MM.1S (cell line): ENCODE measurements at regions not wholly inside any gene's neighbourhood (a gene's known extent, or its start where the extent isn't known, plus 50 kb on each side); places are given as distances from the start of the nearest gene placed in this dataset.

Experiments used
- EZH2 ChIP-seq: fragments of 300-600 bp; sonication (generic); optimal IDR thresholded peaks from 2 replicates; pipeline ENCODE3; 2017; ENCODE audit warnings: low read depth, mild to moderate bottlenecking, antibody characterized with exemption, low read length, mixed read lengths
- EZH2phosphoT487 ChIP-seq: fragments of 300-600 bp; sonication (generic); IDR thresholded peaks from 2 replicates; pipeline ENCODE4 v1.6.1; 2018; ENCODE audit warnings: antibody characterized with exemption, low read length

- TF ChIP-seq EZH2phosphoT487: no peak
- TF ChIP-seq EZH2: no peak
These were observed 293.2 kb upstream of the CRY1 start for GRCh38 chr12:107386569-107386968.
